ENCODE measurements at regions not wholly inside any gene's neighbourhood (a gene's known extent, or its start where the extent isn't known, plus 50 kb on each side); places are given as distances from the start of the nearest gene placed in this dataset.
"Not testable (repeated sequence)": the region's sequence is repeated elsewhere in the genome, so short reads cannot be mapped to it uniquely, and the experiment has no call there.

DNA sequence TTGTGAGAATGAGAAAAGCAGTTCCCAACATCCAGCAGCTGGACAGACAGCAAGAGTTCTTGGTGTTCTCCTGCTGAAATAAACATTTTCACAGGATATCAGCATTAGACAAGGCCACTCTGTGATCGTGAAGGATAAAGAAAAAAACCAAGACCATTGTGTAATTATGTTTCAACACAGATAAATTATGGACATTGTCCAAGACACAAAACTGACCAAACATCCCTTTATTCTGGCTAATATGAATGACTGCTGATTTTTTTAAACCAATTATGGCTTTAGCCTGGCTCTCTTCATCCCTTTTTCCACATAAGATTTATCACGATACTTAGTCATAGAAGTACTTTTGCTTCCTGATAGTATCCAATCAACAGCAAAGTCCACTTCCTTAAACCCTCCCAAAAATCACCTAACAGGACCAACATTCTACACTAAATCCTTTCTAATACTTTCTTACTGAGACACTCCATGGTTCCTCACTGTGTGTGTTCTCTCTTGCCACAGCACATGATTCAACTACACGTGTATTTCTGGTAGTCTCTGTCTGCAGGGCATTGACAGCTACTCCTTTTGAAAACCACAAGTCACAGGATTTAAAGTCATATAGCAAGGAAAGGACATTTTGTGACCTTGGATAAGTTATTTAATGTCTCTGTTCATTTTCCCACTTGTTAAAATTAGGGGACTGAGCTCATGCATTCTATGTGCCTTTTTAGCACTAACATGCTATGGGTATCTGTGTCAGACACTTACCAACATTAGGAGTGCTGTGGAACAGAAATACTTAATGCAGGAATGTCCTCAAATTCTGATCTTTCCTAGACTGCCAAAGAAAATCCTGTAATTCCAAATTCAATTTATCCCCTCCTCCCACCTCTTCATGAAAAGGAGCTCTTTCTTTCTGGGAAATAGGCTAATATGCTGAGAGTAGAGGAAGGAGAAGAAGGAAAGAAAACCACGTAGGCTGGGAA lies 137.2 kb upstream of the PGRMC2 start:
- Histone ChIP-seq H3K36me3 (ENCODE audit: control insufficient read depth, insufficient read depth, low read length) (no peaks in the 10 kb centered on the region), H3K9me3 (ENCODE audit: control insufficient read depth, low read length) (peaks cover 8% of the 10 kb centered on the region), H3K4me3 (ENCODE audit: extremely low read depth, insufficient read depth, low read length, poor library complexity, severe bottlenecking) (no peak overlapping the region), H3K27ac (ENCODE audit: low read depth, low read length, severe bottlenecking) (no peak overlapping the region), H3K4me1 (ENCODE audit: control insufficient read depth, insufficient read depth, low read length, poor library complexity, severe bottlenecking) (no peaks in the 10 kb centered on the region)
- 96 to 100% methylated on average over 1 to 2 of the region's 4 CpGs for WGBS, 2 experiments (ENCODE audit: insufficient coverage in 2 of 2)

DNA sequence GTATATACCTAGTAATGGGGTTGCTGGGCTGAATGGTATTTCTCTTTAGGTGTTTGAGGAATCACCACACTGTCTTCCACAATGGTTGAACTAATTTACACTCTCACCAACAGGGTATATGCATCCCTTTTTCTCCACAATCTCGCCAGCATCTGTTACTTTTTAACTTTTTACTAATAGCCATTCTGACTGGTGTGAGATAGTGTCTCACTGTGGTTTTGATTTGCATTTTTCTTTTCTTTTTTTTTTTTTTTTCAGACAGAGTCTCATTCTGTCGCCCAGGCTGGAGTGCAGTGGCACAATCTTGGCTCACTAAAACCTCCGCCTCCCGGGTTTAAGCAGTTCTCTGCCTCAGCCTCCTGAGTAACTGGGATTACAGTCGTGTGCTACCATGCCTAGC lies 134.7 kb upstream of the PGRMC2 start:
- H3K4me1 ChIP-seq (ENCODE audit: control insufficient read depth, insufficient read depth, low read length, poor library complexity, severe bottlenecking); H3K27ac ChIP-seq (ENCODE audit: low read depth, low read length, severe bottlenecking); H3K36me3 ChIP-seq (ENCODE audit: control insufficient read depth, insufficient read depth, low read length); H3K9me3 ChIP-seq (ENCODE audit: control insufficient read depth, low read length); H3K4me3 ChIP-seq (ENCODE audit: extremely low read depth, insufficient read depth, low read length, poor library complexity, severe bottlenecking): not testable (repeated sequence)
- WGBS, 2 experiments (ENCODE audit: insufficient coverage in 2 of 2) = 86 to 87% methylated on average over 3 to 4 of the region's 5 CpGs

DNA sequence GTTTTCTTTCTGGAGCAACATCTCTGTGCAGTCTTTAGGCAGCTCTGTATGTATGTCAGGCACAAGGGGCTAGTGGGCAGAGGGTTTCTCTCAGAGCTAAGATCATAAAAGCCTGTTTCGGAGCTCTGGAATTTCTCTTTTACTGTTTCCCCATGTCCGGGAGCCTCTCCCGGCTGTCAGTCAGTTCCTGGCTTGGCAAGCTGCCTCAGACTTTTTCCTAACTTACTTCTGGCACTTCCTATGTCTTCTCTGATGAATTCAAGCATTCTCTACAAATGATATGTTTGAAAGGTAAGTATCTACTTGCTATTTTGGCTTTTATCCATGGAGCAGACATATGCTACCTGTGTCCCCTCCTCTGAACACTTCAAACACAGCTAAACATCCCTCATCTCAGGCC lies 129.3 kb upstream of the PGRMC2 start:
- Histone ChIP-seq H3K4me3 (ENCODE audit: extremely low read depth, insufficient read depth, low read length, poor library complexity, severe bottlenecking) (no peak overlapping the region), H3K36me3 (ENCODE audit: control insufficient read depth, insufficient read depth, low read length) (no peaks in the 10 kb centered on the region), H3K9me3 (ENCODE audit: control insufficient read depth, low read length) (no peaks in the 10 kb centered on the region), H3K4me1 (ENCODE audit: control insufficient read depth, insufficient read depth, low read length, poor library complexity, severe bottlenecking) (no peaks in the 10 kb centered on the region), H3K27ac (ENCODE audit: low read depth, low read length, severe bottlenecking) (no peak overlapping the region)
- 91 to 100% methylated on average over 1 to 3 of the region's 3 CpGs for WGBS, 2 experiments (ENCODE audit: insufficient coverage in 2 of 2)

DNA sequence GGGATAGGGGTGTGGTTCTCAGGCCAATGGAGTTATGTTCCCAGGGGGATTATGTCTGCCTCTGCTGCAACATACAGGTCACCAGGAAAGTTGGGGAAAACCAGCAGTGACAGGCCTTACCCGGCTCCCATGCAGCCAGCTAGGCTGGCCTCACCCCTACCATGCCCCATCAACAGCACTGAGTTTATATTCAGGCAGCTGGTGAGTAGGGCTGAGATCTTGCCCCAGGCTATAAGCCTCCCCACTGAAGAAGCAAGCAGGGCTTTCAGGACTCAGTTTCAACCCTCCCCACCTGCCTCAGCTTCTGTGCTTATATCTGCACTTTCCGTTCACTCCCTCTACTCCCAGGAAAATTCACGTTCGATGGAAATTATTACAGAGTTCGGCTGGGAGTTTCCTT lies 122.4 kb upstream of the PGRMC2 start:
- H3K9me3 ChIP-seq (ENCODE audit: control insufficient read depth, low read length) = no peaks in the 10 kb centered on the region
- H3K27ac ChIP-seq (ENCODE audit: low read depth, low read length, severe bottlenecking) = no peak overlapping the region
- no peaks in the 10 kb centered on the region for H3K36me3 ChIP-seq (ENCODE audit: control insufficient read depth, insufficient read depth, low read length)
- H3K4me3 ChIP-seq (ENCODE audit: extremely low read depth, insufficient read depth, low read length, poor library complexity, severe bottlenecking) = no peak overlapping the region
- WGBS, 2 experiments (ENCODE audit: insufficient coverage in 2 of 2) = 83 to 93% methylated on average over 4 of the region's 5 CpGs
- no peaks in the 10 kb centered on the region for H3K4me1 ChIP-seq (ENCODE audit: control insufficient read depth, insufficient read depth, low read length, poor library complexity, severe bottlenecking)

DNA sequence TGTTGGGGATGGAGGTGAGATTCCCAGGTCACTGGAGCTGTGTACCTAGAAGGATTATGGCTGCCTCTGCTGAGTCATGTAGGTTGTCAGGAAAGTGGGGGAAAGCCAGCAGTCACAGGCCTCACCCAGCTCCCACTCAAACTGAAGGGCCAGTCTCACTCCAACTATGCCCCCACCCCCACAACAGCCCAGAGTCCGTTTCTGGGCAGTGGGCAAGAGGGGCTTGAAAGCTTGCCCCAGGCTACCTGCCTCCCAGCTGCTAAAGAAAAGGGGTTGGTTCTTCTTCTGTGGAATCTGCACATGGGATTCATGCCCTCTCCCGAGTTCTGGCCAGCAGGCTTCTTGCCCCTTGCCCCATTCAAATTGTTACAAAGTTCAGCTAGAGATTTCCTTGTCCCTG lies 116.0 kb upstream of the PGRMC2 start:
- H3K4me3 ChIP-seq (ENCODE audit: extremely low read depth, insufficient read depth, low read length, poor library complexity, severe bottlenecking) = no peak overlapping the region
- H3K27ac ChIP-seq (ENCODE audit: low read depth, low read length, severe bottlenecking) = no peak overlapping the region
- WGBS, 2 experiments (ENCODE audit: insufficient coverage in 2 of 2) = 71 to 100% methylated on average over 1 of the region's 2 CpGs

DNA sequence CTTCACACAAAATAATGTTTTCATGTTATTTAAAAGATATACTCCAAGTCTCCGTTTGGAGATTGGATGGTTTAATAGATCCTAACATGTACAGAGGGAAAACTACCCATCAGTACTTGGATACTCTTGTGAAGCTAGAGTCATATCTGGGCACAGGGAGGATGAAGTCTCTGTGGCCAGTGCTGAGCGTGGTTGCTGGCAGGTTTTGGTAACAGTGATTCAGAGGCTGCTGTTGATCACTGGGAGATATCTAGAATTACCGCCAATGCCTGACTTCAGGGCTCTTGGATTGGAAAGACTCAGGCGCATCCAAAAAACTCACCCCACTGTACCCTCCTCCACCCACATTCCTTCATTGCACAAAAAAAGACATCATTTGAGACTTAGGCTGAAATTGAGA lies 107.2 kb upstream of the PGRMC2 start:
- WGBS, 2 experiments (ENCODE audit: insufficient coverage in 2 of 2) = no CpG with 5 or more reads among the region's 4 CpGs
- H3K36me3 ChIP-seq (ENCODE audit: control insufficient read depth, insufficient read depth, low read length) = no peaks in the 10 kb centered on the region
- H3K27ac ChIP-seq (ENCODE audit: low read depth, low read length, severe bottlenecking) = no peak overlapping the region
- H3K9me3 ChIP-seq (ENCODE audit: control insufficient read depth, low read length) = no peaks in the 10 kb centered on the region
- no peak overlapping the region for H3K4me3 ChIP-seq (ENCODE audit: extremely low read depth, insufficient read depth, low read length, poor library complexity, severe bottlenecking)
- peaks cover 12% of the 10 kb centered on the region for H3K4me1 ChIP-seq (ENCODE audit: control insufficient read depth, insufficient read depth, low read length, poor library complexity, severe bottlenecking)

More for the DNA sequence above, 116.0 kb upstream of the PGRMC2 start:
- peaks cover 4% of the 10 kb centered on the region for H3K9me3 ChIP-seq (ENCODE audit: control insufficient read depth, low read length)
- H3K36me3 ChIP-seq (ENCODE audit: control insufficient read depth, insufficient read depth, low read length) = no peaks in the 10 kb centered on the region
- H3K4me1 ChIP-seq (ENCODE audit: control insufficient read depth, insufficient read depth, low read length, poor library complexity, severe bottlenecking) = no peaks in the 10 kb centered on the region

DNA sequence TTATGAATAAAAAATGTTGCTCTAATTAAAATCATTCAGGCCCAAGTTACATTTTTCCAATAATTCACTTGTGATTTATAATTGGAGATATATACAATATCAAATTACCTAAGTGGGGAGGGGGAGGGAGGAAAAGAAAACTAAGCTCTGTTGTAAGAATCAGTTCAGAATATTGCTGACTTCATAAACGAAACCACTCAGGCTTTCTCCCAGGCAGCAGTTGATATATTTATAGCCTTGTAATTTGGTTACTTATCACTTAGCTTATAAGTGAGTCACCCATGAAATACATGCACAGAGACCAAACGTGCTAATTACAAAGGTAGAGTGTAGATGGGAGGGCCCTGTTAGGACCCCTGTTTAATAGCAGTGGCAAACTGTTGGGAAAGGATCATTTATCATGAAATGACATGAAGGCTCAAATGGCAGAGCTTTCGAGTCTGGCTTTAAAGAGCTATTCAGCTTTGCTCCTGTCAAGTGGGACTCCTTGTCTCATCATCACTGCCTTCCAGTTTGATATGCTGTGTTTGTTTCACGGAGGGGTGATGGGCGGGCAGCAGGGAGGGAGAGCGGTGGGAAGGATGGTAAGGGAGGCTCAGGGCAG lies 105.6 kb upstream of the PGRMC2 start:
- Histone ChIP-seq H3K36me3 (ENCODE audit: control insufficient read depth, insufficient read depth, low read length) (no peaks in the 10 kb centered on the region), H3K9me3 (ENCODE audit: control insufficient read depth, low read length) (no peaks in the 10 kb centered on the region), H3K27ac (ENCODE audit: low read depth, low read length, severe bottlenecking) (no peak overlapping the region), H3K4me3 (ENCODE audit: extremely low read depth, insufficient read depth, low read length, poor library complexity, severe bottlenecking) (no peak overlapping the region), H3K4me1 (ENCODE audit: control insufficient read depth, insufficient read depth, low read length, poor library complexity, severe bottlenecking) (peaks cover 19% of the 10 kb centered on the region)
- WGBS, 2 experiments (ENCODE audit: insufficient coverage in 2 of 2) = 62 to 71% methylated on average over 4 of the region's 6 CpGs

DNA sequence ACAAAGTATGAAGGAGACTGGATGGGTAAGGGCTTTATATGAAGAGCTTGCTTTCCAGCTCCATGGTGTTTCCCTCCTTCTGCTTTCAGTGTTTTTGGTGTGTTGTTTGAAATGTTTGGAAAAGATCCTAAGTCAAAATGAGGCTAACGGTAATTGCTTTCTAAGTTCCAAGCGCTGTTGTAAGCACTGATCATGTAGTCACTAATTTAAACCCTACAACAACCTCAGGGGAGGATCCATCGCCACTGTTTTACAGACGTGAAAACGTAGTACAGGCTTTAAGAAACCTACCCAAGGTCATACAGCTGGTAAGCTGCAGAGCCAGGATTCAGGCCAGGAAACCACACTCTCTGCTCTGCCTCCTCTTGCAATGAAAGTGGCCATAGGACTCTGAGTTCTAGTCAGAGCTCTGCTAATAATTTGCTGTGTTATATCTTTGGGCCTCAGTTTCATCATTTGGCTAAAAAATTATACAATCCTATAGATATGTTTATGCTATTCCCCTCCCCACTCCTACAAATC lies 102.9 kb upstream of the PGRMC2 start:
- Histone ChIP-seq H3K4me1 (ENCODE audit: control insufficient read depth, insufficient read depth, low read length, poor library complexity, severe bottlenecking) (peaks cover 46% of the 10 kb centered on the region), H3K9me3 (ENCODE audit: control insufficient read depth, low read length) (no peaks in the 10 kb centered on the region), H3K27ac (ENCODE audit: low read depth, low read length, severe bottlenecking) (no peak overlapping the region), H3K36me3 (ENCODE audit: control insufficient read depth, insufficient read depth, low read length) (no peaks in the 10 kb centered on the region), H3K4me3 (ENCODE audit: extremely low read depth, insufficient read depth, low read length, poor library complexity, severe bottlenecking) (no peak overlapping the region)
- 87 to 90% methylated on average over 3 to 5 of the region's 5 CpGs for WGBS, 2 experiments (ENCODE audit: insufficient coverage in 2 of 2)

DNA sequence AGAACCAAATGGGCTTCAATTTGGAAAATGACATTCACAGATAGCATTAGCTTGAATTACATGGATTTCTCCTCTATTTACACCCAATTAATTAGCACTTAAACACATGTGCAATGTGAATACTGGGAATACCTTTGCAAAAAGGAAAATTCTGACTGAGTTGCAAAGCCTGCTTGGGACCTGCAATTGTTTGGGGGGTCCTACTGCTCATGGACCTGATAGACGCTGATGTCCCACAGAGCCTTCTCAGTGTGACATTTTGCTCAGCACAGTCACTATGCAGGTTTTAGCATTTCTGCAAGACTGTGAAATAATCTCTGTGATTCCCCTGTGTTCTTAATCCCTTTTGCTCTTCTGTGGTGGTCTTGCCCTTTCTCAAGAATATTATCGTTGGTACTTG lies 101.2 kb upstream of the PGRMC2 start:
- H3K4me3 ChIP-seq (ENCODE audit: extremely low read depth, insufficient read depth, low read length, poor library complexity, severe bottlenecking) = no peak overlapping the region
- WGBS, 2 experiments (ENCODE audit: insufficient coverage in 2 of 2) = 90 to 100% methylated on average over 1 of the region's 2 CpGs
- peaks cover 55% of the 10 kb centered on the region for H3K4me1 ChIP-seq (ENCODE audit: control insufficient read depth, insufficient read depth, low read length, poor library complexity, severe bottlenecking)
- H3K27ac ChIP-seq (ENCODE audit: low read depth, low read length, severe bottlenecking) = no peak overlapping the region
- no peaks in the 10 kb centered on the region for H3K9me3 ChIP-seq (ENCODE audit: control insufficient read depth, low read length)
- no peaks in the 10 kb centered on the region for H3K36me3 ChIP-seq (ENCODE audit: control insufficient read depth, insufficient read depth, low read length)

DNA sequence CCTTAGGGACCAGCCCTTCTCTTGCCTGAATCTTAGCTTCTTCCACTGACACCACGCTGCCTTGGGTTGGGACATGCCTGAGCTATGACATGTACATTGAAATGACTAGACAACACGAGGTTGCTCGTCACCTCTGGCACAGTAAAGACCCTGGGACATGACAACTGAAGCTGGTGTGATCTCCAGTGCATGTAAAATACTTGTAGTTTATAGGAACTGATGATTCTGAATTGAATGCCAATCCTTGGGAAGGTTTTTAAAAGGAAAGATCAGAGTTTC lies 100.7 kb upstream of the PGRMC2 start:
- Histone ChIP-seq H3K4me1 (ENCODE audit: control insufficient read depth, insufficient read depth, low read length, poor library complexity, severe bottlenecking) (peaks cover 55% of the 10 kb centered on the region), H3K27ac (ENCODE audit: low read depth, low read length, severe bottlenecking) (no peak overlapping the region)
- 90 to 97% methylated on average over 3 of the region's 3 CpGs for WGBS, 2 experiments (ENCODE audit: insufficient coverage in 2 of 2)

More for the DNA sequence above, 100.7 kb upstream of the PGRMC2 start:
- Histone ChIP-seq H3K9me3 (ENCODE audit: control insufficient read depth, low read length) (no peaks in the 10 kb centered on the region), H3K36me3 (ENCODE audit: control insufficient read depth, insufficient read depth, low read length) (no peaks in the 10 kb centered on the region), H3K4me3 (ENCODE audit: extremely low read depth, insufficient read depth, low read length, poor library complexity, severe bottlenecking) (no peak overlapping the region)
